Nephron (organoid): ENCODE measurements at regions not wholly inside any gene's neighbourhood (a gene's known extent, or its start where the extent isn't known, plus 50 kb on each side); places are given as distances from the start of the nearest gene placed in this dataset.

Source experiments
- H3K27ac Mint-ChIP-seq, 3 experiments: 2 replicates each; pipeline ENCODE4 v1.8.0; 2020; ENCODE audit warnings: mixed read lengths in 3 of 3, mild to moderate bottlenecking in 2 of 3, moderate library complexity in 1 of 3
- H3K27me3 Mint-ChIP-seq: 2 replicates; pipeline ENCODE4 v1.8.0; 2021; ENCODE audit warnings: low read depth, mild to moderate bottlenecking, moderate library complexity, mixed read lengths
- H3K36me3 Mint-ChIP-seq: 2 replicates; pipeline ENCODE4 v1.8.0; 2020; ENCODE audit warnings: low read depth, mixed read lengths
- H3K4me1 Mint-ChIP-seq: 2 replicates; pipeline ENCODE4 v1.8.0; 2020; ENCODE audit warnings: mixed read lengths
- H3K4me3 Mint-ChIP-seq, 3 experiments: 2 replicates each; pipeline ENCODE4 v1.8.0; 2020; ENCODE audit warnings: mild to moderate bottlenecking in 3 of 3, mixed read lengths in 3 of 3, moderate library complexity in 2 of 3
- H3K9me3 Mint-ChIP-seq: 2 replicates; pipeline ENCODE4 v1.8.0; 2020; ENCODE audit warnings: mixed read lengths
- TF ChIP-seq, protein P1 (sequence below), 3 experiments: fragments of 200-600 bp; sonication (generic); IDR thresholded peaks; one replicate each; pipeline ENCODE4 v1.5.0; 2021; ENCODE audit warnings: antibody characterized with exemption in 3 of 3; ENCODE audit not compliant: unreplicated experiment in 3 of 3

DNA sequence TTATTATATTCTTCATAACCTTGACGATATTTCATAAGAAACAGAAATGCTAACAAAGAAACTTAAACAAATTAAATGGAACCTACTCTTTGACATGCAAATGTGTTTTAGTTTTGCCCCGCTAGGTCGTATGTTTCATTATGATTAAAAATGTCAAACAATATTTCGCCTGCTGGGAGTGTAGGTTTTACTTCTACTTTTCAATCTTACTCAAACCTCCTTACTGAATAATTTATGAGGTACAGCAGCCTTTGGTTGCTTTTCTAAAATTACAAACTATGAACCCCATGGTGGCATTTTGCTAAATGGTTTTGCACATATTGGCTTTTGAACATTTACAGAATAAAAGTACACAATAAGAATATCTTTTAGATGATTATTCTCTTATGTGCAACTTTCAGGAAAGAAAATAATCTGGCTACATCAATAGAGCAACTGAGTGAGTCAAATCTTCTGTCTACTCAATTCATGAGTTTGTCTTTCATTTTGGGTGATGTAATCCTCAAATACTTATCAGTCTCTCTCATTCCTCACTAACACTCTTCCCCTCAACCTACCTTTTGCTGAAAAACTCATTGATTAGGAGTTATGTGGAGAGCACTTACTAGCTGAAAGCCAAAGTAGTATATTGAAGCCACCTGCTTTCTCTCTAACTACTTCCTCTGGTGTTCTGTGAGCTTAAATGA, 1226.4 kb downstream of the XPNPEP1 start:
- Mint-ChIP-seq H3K4me1 (no peaks in the 10 kb centered on the region), H3K27ac (no peak overlapping the region), H3K27me3 (peaks cover 5% of the 10 kb centered on the region), H3K36me3 (no peaks in the 10 kb centered on the region), H3K4me3 (no peak overlapping the region), H3K9me3 (no peaks in the 10 kb centered on the region)
- TF ChIP-seq, protein P1, sequence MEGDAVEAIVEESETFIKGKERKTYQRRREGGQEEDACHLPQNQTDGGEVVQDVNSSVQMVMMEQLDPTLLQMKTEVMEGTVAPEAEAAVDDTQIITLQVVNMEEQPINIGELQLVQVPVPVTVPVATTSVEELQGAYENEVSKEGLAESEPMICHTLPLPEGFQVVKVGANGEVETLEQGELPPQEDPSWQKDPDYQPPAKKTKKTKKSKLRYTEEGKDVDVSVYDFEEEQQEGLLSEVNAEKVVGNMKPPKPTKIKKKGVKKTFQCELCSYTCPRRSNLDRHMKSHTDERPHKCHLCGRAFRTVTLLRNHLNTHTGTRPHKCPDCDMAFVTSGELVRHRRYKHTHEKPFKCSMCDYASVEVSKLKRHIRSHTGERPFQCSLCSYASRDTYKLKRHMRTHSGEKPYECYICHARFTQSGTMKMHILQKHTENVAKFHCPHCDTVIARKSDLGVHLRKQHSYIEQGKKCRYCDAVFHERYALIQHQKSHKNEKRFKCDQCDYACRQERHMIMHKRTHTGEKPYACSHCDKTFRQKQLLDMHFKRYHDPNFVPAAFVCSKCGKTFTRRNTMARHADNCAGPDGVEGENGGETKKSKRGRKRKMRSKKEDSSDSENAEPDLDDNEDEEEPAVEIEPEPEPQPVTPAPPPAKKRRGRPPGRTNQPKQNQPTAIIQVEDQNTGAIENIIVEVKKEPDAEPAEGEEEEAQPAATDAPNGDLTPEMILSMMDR (IDR thresholded peaks at IDR 0.05; ENCODE audit: unreplicated experiment in 3 of 3): no peak

DNA sequence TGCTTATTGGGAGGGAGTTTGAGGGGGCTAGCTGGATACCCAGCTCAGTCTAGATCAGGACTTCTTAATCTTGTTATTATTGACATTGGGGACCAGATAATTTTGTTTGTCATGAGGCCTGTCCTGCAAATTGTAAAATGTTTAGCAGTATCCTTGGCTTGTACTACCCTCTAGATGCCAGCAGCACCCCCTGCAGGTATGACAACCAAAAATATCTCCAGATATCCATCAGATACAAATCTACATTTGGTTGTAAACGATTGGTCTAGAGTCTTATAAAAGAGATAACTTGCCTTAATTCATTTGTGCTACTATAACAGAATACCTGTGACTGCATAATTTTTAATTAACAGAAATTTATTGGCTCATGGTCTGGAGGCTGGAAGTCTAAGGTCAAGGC, 1232.2 kb downstream of the XPNPEP1 start:
- TF ChIP-seq, protein P1 (IDR thresholded peaks at IDR 0.05; ENCODE audit: unreplicated experiment in 3 of 3): no peak
- no peak overlapping the region for H3K27ac Mint-ChIP-seq
- no peaks in the 10 kb centered on the region for H3K9me3 Mint-ChIP-seq
- H3K4me1 Mint-ChIP-seq: peaks cover 2% of the 10 kb centered on the region
- peaks cover 5% of the 10 kb centered on the region for H3K27me3 Mint-ChIP-seq
- no peak overlapping the region for H3K4me3 Mint-ChIP-seq
- no peaks in the 10 kb centered on the region for H3K36me3 Mint-ChIP-seq

DNA sequence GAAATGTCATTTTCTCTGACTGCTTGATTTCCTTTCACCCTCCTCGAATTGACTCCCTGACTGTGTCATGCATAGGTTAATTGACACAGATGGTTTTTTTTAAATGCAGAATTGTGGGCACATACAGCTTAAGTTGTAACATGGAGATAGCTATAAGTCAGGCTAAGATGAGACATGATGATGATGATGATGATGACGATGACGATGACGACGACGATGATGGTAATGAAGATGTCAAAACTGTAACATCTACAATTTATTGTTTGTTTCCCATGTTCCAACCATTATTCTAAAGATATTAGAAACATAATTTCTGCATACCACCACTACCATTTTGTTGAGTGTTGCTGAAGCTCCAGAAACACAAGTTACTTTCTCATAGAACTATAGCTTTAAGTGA, 1232.8 kb downstream of the XPNPEP1 start:
- Mint-ChIP-seq H3K27me3 (peaks cover 5% of the 10 kb centered on the region), H3K36me3 (no peaks in the 10 kb centered on the region), H3K4me3 (no peak overlapping the region), H3K9me3 (no peaks in the 10 kb centered on the region), H3K4me1 (peaks cover 6% of the 10 kb centered on the region), H3K27ac (no peak overlapping the region)
- TF ChIP-seq, protein P1 (IDR thresholded peaks at IDR 0.05; ENCODE audit: unreplicated experiment in 3 of 3): no peak

DNA sequence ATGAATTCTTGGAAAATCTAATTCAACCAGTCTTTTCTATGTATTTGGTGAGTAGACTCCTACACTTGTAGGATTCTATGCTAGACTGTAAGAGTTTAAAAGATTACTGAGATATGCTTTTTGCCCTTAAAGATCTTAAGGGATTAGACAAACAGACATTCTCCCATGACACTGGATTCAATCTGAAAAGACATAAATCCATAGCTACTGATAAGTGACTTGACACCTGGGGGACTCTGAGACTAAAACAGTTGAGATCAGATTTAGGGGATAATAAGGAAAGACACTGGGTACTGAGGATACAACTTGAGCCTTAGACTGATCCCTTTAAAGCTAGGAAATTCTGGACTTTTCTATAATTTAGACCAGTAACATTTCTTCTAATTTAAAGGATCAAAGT, 1233.4 kb downstream of the XPNPEP1 start:
- Mint-ChIP-seq H3K27ac (no peak overlapping the region), H3K36me3 (no peaks in the 10 kb centered on the region), H3K4me3 (no peak overlapping the region), H3K9me3 (no peaks in the 10 kb centered on the region), H3K27me3 (peaks cover 5% of the 10 kb centered on the region), H3K4me1 (peaks cover 6% of the 10 kb centered on the region)
- TF ChIP-seq, protein P1 (IDR thresholded peaks at IDR 0.05; ENCODE audit: unreplicated experiment in 3 of 3): no peak

DNA sequence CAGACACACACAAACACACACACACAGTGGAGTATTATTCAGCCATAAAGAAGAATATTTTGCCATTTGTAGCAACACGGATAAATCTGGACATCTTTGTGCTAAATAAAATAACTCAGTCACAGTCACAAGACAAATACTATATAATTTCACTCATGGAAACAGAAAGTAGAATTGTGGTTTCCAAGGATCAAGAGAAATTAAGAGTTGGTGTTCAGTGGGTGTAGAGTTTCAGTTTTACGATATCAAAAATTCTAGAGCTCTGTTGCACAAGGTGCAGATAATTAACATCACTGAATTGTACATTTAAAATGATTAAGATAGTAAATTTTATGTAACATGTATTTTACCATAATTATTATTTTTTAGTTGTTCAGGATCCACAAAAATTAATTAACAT, 1235.0 kb downstream of the XPNPEP1 start:
- no peak overlapping the region for H3K4me3 Mint-ChIP-seq

More for the DNA sequence above, 1235.0 kb downstream of the XPNPEP1 start:
- no peaks in the 10 kb centered on the region for H3K9me3 Mint-ChIP-seq
- H3K27ac Mint-ChIP-seq: no peak overlapping the region
- TF ChIP-seq, protein P1 (IDR thresholded peaks at IDR 0.05; ENCODE audit: unreplicated experiment in 3 of 3): no peak
- no peaks in the 10 kb centered on the region for H3K27me3 Mint-ChIP-seq
- peaks cover 16% of the 10 kb centered on the region for H3K4me1 Mint-ChIP-seq
- H3K36me3 Mint-ChIP-seq: no peaks in the 10 kb centered on the region
